GM20000 (cell line): ENCODE measurements at regions not wholly inside any gene's neighbourhood (a gene's known extent, or its start where the extent isn't known, plus 50 kb on each side); places are given as distances from the start of the nearest gene placed in this dataset.
A peak's percentile ranks its signal among the peaks of the same experiment; 100 is the strongest.

ENCODE experiments used
- DNase-seq: peaks from one replicate; pipeline ENCODE4 v3.0.0; 2012; ENCODE audit warnings: low spot score
- TF ChIP-seq, protein P1 (sequence below): IDR thresholded peaks from 2 replicates; pipeline ENCODE4 v1.5.1; 2012; ENCODE audit warnings: mild to moderate bottlenecking, control low read depth; ENCODE audit errors: extremely low read depth, missing control alignments

DNA sequence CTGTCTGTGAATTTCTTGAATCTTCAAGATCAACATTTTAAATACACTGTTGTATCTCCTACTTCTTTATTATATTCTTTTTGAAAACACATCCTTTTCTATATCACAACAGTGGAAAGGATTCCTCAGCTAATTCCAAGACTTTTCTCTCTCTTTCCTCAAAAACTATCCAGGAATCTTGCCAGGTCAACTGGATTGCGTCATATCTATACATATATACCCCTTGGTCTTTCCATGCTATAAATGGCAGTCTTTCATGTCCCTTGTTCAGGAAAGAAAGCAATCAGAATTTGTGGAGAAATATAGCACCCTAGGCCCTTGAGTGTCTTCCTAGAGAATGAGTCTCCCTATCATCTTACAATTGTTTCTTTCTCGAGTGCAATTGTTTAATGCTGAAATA, 149.0 kb downstream of the KCNA5 start:
- no peak for DNase-seq

GRCh38 chr12:5194306-5194705, 150.6 kb downstream of the KCNA5 start:
- TF ChIP-seq, protein P1, sequence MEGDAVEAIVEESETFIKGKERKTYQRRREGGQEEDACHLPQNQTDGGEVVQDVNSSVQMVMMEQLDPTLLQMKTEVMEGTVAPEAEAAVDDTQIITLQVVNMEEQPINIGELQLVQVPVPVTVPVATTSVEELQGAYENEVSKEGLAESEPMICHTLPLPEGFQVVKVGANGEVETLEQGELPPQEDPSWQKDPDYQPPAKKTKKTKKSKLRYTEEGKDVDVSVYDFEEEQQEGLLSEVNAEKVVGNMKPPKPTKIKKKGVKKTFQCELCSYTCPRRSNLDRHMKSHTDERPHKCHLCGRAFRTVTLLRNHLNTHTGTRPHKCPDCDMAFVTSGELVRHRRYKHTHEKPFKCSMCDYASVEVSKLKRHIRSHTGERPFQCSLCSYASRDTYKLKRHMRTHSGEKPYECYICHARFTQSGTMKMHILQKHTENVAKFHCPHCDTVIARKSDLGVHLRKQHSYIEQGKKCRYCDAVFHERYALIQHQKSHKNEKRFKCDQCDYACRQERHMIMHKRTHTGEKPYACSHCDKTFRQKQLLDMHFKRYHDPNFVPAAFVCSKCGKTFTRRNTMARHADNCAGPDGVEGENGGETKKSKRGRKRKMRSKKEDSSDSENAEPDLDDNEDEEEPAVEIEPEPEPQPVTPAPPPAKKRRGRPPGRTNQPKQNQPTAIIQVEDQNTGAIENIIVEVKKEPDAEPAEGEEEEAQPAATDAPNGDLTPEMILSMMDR: no peak
- DNase-seq: no peak

More for the DNA sequence above, 149.0 kb downstream of the KCNA5 start:
- TF ChIP-seq, protein P1: no peak

GRCh38 chr12:5195244-5195643, 151.6 kb downstream of the KCNA5 start:
- TF ChIP-seq, protein P1: no peak
- DNase-seq: no peak

GRCh38 chr12:5195691-5196090, 152.0 kb downstream of the KCNA5 start:
- DNase-seq: no peak
- TF ChIP-seq, protein P1: no peak

- TF ChIP-seq, protein P1: no peak
- DNase-seq: no peak
Observed at GRCh38 chr12:5197131-5197530, 153.5 kb downstream of the KCNA5 start.

- no peak for DNase-seq
- TF ChIP-seq, protein P1: no peak
Observed at GRCh38 chr12:5197656-5198055, 154.0 kb downstream of the KCNA5 start.

- peak; percentile 46 for DNase-seq
- TF ChIP-seq, protein P1: peak; percentile 56
Observed at GRCh38 chr12:5200278-5201087, 156.8 kb downstream of the KCNA5 start.
